Choroid plexus epithelial cell (primary cell): ENCODE measurements at regions not wholly inside any gene's neighbourhood (a gene's known extent, or its start where the extent isn't known, plus 50 kb on each side); places are given as distances from the start of the nearest gene placed in this dataset.

Experiments used
- DNase-seq: peaks from one replicate; pipeline ENCODE4 v3.0.0-alpha.2; 2010; ENCODE audit warnings: low read depth
- H3K4me3 ChIP-seq: 2 replicates; pipeline ENCODE4 v1.5.1; 2011; ENCODE audit warnings: low read depth, mild to moderate bottlenecking, control low read depth, low read length, moderate library complexity
- TF ChIP-seq, protein P1 (sequence below): conservative IDR thresholded peaks from 2 replicates; pipeline ENCODE4 v1.5.1; 2011; ENCODE audit warnings: low read depth, mild to moderate bottlenecking, control low read depth, inconsistent platforms, low read length, moderate library complexity

DNA sequence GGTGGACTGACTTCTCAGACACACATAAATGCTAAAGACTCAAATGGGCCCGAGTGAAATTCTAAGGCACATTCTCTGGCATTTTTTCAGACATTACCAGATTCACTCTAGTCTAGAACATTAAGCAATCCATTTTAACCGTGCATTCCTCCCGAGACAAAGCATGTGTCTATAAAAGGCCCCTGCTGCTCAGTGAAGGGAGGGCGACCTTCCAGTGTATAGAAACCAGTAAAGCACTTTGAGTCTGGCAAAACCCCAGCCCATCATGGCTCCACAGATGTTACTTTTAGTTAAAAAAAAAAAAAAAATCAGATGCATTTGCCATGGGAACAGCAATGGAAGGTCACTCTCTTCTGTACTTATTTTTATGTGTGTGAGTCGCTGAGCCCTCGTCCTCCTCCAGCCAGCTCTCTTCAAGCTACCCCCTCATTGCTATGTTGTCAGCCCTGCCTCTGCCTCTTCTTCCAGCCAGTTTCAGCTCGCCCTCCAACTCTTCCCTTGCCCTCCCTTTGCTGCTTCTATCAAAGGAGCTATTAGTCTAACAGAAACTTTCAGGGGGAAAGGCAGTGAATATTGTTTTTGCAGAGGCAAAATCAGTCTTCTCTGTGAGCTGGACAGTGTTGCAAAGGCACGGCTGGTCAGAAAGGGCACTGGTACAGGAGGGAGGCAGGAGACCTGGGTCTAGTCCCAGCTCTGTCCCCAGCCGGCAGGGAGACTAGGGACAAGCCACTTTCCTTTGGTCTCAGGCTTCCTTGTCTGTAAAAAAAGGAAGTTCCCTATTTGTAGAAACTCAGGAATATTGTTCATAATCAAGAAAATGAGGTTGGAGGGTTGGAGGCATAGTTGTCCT is 644.2 kb downstream of the ZNF674 start:
- TF ChIP-seq, protein P1, sequence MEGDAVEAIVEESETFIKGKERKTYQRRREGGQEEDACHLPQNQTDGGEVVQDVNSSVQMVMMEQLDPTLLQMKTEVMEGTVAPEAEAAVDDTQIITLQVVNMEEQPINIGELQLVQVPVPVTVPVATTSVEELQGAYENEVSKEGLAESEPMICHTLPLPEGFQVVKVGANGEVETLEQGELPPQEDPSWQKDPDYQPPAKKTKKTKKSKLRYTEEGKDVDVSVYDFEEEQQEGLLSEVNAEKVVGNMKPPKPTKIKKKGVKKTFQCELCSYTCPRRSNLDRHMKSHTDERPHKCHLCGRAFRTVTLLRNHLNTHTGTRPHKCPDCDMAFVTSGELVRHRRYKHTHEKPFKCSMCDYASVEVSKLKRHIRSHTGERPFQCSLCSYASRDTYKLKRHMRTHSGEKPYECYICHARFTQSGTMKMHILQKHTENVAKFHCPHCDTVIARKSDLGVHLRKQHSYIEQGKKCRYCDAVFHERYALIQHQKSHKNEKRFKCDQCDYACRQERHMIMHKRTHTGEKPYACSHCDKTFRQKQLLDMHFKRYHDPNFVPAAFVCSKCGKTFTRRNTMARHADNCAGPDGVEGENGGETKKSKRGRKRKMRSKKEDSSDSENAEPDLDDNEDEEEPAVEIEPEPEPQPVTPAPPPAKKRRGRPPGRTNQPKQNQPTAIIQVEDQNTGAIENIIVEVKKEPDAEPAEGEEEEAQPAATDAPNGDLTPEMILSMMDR: no peak
- peak; percentile 84 for DNase-seq
- H3K4me3 ChIP-seq: no peak overlapping the region

- no peak overlapping the region for H3K4me3 ChIP-seq
- DNase-seq: no peak
- TF ChIP-seq, protein P1: no peak
These were observed 650.2 kb downstream of the ZNF674 start for GRCh38 chrX:45894864-45895645.

GRCh38 chrX:45889471-45889870 is 655.8 kb downstream of the ZNF674 start:
- no peak for DNase-seq
- no peak overlapping the region for H3K4me3 ChIP-seq
- TF ChIP-seq, protein P1: no peak

DNA sequence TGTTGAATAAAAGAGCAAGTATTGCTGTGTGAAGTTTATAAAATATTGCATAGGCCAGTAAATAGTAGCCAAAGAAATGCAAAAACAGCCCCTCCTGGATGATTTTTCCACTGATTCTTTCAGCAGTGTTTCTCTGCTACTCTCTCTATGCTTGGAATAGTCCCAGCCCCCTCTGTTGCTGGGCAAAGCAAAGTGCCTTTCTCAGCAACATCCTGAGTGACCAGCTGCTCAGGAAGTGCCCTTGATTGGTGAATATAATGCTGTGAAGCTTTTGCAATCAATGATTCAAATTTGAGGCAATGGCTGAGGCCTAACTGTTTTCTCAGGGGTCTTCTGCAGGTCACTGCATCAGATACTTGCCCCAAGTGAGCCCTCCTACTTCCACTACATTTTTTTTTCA is 656.7 kb downstream of the ZNF674 start:
- DNase-seq: no peak
- TF ChIP-seq, protein P1: no peak
- H3K4me3 ChIP-seq: no peak overlapping the region

DNA sequence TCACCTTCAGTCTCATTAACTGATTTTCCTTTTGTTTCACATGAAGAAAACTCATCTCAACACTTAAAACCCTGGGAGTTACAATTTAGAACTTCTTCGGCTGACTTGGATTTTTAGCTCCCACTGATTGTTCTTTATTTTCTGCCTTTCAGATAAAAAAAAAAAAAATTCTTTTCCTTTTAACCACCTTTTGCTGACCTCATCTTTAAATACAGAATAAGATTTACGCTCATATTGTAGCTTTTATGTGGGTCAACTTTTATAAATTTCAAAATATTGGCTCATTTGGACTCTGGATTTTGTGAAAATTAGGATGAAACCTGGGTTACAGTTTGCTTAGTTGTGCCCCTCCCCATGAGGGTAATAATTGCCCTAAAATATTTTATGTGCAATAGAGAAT is 659.3 kb downstream of the ZNF674 start:
- no peak for DNase-seq
- H3K4me3 ChIP-seq: no peak overlapping the region
- TF ChIP-seq, protein P1: no peak

- TF ChIP-seq, protein P1: no peak
- DNase-seq: no peak
- no peak overlapping the region for H3K4me3 ChIP-seq
These were observed 665.7 kb downstream of the ZNF674 start for GRCh38 chrX:45879512-45879911.
